Right lobe of liver (tissue), 4 donors: ENCODE measurements at regions not wholly inside any gene's neighbourhood (a gene's known extent, or its start where the extent isn't known, plus 50 kb on each side); places are given as distances from the start of the nearest gene placed in this dataset.

Source experiments
- POLR2A ChIP-seq: fragments of 450-650 bp; IDR thresholded peaks from one replicate; pipeline ENCODE4 v1.6.1; 2017; ENCODE audit warnings: antibody characterized with exemption, mild to moderate bottlenecking
- TF ChIP-seq, protein P1 (sequence below), 4 donors: fragments of 200-600 bp in 3 of 4; fragments of 450-650 bp in 1 of 4; IDR thresholded peaks; one replicate each; pipeline versions ENCODE4 v1.5.1 to v1.8.0; 2016 to 2022; ENCODE audit warnings: antibody characterized with exemption in 4 of 4, mild to moderate bottlenecking in 2 of 4
- donor health status: DM: no; HTN: no; CAD: no.
- donor health status: DM: no; HTN: no; CAD: no.
- donor health status: DM: no; HTN: yes; CAD: no.

DNA sequence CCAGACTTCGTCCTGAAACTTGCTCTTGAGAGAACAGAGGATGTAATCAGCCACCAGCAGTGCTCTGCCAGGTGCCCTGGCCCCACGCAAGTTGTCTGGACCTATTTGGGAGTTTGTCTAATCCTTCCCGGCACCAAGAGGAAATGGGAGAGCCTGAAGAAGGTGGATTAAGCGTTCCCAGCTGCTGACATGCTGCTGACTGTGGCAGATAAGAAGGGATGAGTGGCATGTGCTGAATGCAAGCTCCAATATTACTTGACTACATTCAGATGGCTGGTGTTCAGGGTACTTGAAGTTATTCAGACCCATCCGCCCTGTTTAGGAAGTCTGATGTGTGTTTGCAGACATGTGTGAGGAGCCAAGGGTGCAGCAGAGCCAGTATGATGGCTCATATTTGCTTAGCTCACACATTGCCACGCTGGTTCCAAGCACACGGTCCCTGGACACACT lies 440.6 kb upstream of the CCDC196 start:
- TF ChIP-seq, protein P1, sequence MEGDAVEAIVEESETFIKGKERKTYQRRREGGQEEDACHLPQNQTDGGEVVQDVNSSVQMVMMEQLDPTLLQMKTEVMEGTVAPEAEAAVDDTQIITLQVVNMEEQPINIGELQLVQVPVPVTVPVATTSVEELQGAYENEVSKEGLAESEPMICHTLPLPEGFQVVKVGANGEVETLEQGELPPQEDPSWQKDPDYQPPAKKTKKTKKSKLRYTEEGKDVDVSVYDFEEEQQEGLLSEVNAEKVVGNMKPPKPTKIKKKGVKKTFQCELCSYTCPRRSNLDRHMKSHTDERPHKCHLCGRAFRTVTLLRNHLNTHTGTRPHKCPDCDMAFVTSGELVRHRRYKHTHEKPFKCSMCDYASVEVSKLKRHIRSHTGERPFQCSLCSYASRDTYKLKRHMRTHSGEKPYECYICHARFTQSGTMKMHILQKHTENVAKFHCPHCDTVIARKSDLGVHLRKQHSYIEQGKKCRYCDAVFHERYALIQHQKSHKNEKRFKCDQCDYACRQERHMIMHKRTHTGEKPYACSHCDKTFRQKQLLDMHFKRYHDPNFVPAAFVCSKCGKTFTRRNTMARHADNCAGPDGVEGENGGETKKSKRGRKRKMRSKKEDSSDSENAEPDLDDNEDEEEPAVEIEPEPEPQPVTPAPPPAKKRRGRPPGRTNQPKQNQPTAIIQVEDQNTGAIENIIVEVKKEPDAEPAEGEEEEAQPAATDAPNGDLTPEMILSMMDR (IDR thresholded peaks at IDR 0.05): no peak
- TF ChIP-seq POLR2A: no peak
